C4-2B (cell line): ENCODE measurements at regions not wholly inside any gene's neighbourhood (a gene's known extent, or its start where the extent isn't known, plus 50 kb on each side); places are given as distances from the start of the nearest gene placed in this dataset.

ENCODE experiments used
- ZFX ChIP-seq: fragments of 450-650 bp; IDR thresholded peaks from 2 replicates; pipeline ENCODE4 v1.6.1; 2017
- TF ChIP-seq, protein P1 (sequence below): fragments of 450-650 bp; conservative IDR thresholded peaks from 2 replicates; pipeline ENCODE4 v1.5.1; 2017; ENCODE audit warnings: mild to moderate bottlenecking

DNA sequence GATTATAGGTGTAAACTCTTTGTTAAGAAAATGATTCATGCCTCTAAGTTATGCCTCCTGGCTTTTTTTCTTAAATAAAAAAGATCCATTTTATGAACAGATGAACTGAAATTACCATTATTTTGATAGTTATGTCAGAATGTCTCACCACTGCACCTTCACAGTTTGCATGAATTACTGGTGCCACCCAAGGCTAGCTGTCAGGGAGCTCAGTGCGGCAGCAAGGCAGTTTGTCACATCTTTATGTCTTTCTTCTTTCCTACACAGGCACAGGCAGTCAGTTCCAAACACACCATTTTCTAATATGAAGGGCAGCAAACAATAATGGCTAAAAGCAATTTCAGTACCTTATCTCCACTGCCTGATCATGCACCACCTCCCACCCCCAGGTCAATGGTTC, 147.7 kb downstream of the SREK1 start:
- TF ChIP-seq, protein P1, sequence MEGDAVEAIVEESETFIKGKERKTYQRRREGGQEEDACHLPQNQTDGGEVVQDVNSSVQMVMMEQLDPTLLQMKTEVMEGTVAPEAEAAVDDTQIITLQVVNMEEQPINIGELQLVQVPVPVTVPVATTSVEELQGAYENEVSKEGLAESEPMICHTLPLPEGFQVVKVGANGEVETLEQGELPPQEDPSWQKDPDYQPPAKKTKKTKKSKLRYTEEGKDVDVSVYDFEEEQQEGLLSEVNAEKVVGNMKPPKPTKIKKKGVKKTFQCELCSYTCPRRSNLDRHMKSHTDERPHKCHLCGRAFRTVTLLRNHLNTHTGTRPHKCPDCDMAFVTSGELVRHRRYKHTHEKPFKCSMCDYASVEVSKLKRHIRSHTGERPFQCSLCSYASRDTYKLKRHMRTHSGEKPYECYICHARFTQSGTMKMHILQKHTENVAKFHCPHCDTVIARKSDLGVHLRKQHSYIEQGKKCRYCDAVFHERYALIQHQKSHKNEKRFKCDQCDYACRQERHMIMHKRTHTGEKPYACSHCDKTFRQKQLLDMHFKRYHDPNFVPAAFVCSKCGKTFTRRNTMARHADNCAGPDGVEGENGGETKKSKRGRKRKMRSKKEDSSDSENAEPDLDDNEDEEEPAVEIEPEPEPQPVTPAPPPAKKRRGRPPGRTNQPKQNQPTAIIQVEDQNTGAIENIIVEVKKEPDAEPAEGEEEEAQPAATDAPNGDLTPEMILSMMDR: no peak
- TF ChIP-seq ZFX: no peak
